Erythroblast (primary cell): ENCODE measurements at regions not wholly inside any gene's neighbourhood (a gene's known extent, or its start where the extent isn't known, plus 50 kb on each side); places are given as distances from the start of the nearest gene placed in this dataset.

ENCODE experiments used
- GATA1 ChIP-seq: IDR thresholded peaks from 2 replicates; pipeline ENCODE4 v1.6.1; 2011; ENCODE audit warnings: low read depth, mild to moderate bottlenecking, control low read depth, low read length, moderate library complexity
- POLR2A ChIP-seq: IDR thresholded peaks from 2 replicates; pipeline ENCODE4 v1.6.1; 2011; ENCODE audit warnings: mild to moderate bottlenecking, low read length

DNA sequence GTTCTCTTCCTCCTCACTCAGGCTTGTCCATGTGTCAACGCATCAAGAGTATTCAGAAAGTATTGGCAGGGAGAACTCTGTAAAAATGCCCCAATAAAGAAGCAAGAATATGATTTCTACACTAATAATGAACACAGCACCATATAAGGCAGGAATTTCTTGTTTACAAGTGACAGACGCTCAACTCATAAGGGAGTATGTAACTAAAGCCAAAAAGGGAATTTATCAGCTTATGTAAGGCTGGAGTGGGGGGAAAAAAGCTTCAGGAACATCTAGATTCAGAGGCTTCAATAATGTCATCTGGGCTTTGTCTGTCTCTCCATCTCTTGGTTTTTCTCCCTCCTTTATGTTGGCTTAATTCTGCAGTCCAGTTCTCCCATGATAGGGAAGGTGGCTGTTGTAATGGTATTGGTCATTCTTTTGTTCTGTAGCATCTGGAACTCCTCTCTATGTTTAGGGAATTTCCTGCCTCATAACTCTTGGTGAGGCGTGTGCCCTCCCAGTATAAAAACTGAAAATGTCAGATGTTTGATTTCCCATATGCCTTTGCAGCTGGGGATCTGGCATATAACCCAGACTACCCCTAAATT lies 125.1 kb upstream of the COL21A1 start:
- no peak for TF ChIP-seq POLR2A
- TF ChIP-seq GATA1, result no peak
